Esophagus squamous epithelium (tissue), 4 donors: ENCODE measurements at regions not wholly inside any gene's neighbourhood (a gene's known extent, or its start where the extent isn't known, plus 50 kb on each side); places are given as distances from the start of the nearest gene placed in this dataset.

ENCODE experiments used
- POLR2A ChIP-seq, 4 donors: fragments of 450-650 bp; IDR thresholded peaks; one replicate each; pipeline ENCODE4 v1.6.1; 2017; ENCODE audit warnings: antibody characterized with exemption in 4 of 4, mild to moderate bottlenecking in 4 of 4, moderate library complexity in 3 of 4
- TF ChIP-seq, protein P1 (sequence below), 6 experiments: fragments of 450-650 bp in 4 of 6; fragments of 200-600 bp in 2 of 6; sonication (generic) in 2 of 6; IDR thresholded peaks; one replicate each; pipeline ENCODE4 v1.5.1; 2016 to 2019; ENCODE audit warnings: antibody characterized with exemption in 6 of 6, mild to moderate bottlenecking in 4 of 6, moderate library complexity in 4 of 6

GRCh38 chr13:73245246-73245645 lies 186.4 kb downstream of the KLF5 start:
- TF ChIP-seq, protein P1, sequence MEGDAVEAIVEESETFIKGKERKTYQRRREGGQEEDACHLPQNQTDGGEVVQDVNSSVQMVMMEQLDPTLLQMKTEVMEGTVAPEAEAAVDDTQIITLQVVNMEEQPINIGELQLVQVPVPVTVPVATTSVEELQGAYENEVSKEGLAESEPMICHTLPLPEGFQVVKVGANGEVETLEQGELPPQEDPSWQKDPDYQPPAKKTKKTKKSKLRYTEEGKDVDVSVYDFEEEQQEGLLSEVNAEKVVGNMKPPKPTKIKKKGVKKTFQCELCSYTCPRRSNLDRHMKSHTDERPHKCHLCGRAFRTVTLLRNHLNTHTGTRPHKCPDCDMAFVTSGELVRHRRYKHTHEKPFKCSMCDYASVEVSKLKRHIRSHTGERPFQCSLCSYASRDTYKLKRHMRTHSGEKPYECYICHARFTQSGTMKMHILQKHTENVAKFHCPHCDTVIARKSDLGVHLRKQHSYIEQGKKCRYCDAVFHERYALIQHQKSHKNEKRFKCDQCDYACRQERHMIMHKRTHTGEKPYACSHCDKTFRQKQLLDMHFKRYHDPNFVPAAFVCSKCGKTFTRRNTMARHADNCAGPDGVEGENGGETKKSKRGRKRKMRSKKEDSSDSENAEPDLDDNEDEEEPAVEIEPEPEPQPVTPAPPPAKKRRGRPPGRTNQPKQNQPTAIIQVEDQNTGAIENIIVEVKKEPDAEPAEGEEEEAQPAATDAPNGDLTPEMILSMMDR (IDR thresholded peaks at IDR 0.05) = no peak
- no peak for TF ChIP-seq POLR2A (IDR thresholded peaks at IDR 0.05)
